Liver (tissue), 8 donors: ENCODE measurements at regions not wholly inside any gene's neighbourhood (a gene's known extent, or its start where the extent isn't known, plus 50 kb on each side); places are given as distances from the start of the nearest gene placed in this dataset.

ENCODE experiments used
- DNase-seq: peaks from one replicate; pipeline ENCODE4 v3.0.0-alpha.2; 2017; ENCODE audit warnings: low spot score
- H3K27ac ChIP-seq, 2 donors: one replicate each; pipeline ENCODE4 v1.7.0; 2013; ENCODE audit warnings: inconsistent platforms in 2 of 2, low read length in 2 of 2, control low read depth in 1 of 2, low read depth in 1 of 2, mild to moderate bottlenecking in 1 of 2
- H3K27me3 ChIP-seq, 4 donors: one replicate each; pipeline versions ENCODE4 v1.6.1 to v1.7.0; 2013; ENCODE audit warnings: low read length in 3 of 4, inconsistent platforms in 1 of 4, mild to moderate bottlenecking in 1 of 4, moderate library complexity in 1 of 4; ENCODE audit not compliant: control insufficient read depth in 4 of 4, insufficient read depth in 4 of 4
- H3K36me3 ChIP-seq, 4 donors: one replicate each; pipeline versions ENCODE4 v1.6.1 to v1.7.0; 2013; ENCODE audit warnings: low read length in 3 of 4, mild to moderate bottlenecking in 3 of 4, low read depth in 1 of 4, moderate library complexity in 1 of 4; ENCODE audit not compliant: control insufficient read depth in 4 of 4, insufficient read depth in 3 of 4
- H3K4me1 ChIP-seq, 4 donors: one replicate each; pipeline versions ENCODE4 v1.6.1 to v1.7.0; 2013; ENCODE audit warnings: low read length in 3 of 4, mild to moderate bottlenecking in 3 of 4, moderate library complexity in 1 of 4; ENCODE audit not compliant: control insufficient read depth in 4 of 4, insufficient read depth in 4 of 4
- H3K4me3 ChIP-seq, 3 donors: one replicate each; pipeline versions ENCODE4 v1.6.1 to v1.7.0; 2013; ENCODE audit warnings: low read length in 3 of 3, control low read depth in 1 of 3, low read depth in 1 of 3, mild to moderate bottlenecking in 1 of 3
- H3K9ac ChIP-seq, 2 donors: one replicate each; pipeline ENCODE4 v1.7.0; 2013; ENCODE audit warnings: low read length in 2 of 2, mild to moderate bottlenecking in 2 of 2, moderate library complexity in 2 of 2, control low read depth in 1 of 2, low read depth in 1 of 2
- H3K9me3 ChIP-seq, 4 donors: one replicate each; pipeline versions ENCODE4 v1.6.1 to v1.7.0; 2013; ENCODE audit warnings: low read length in 3 of 4; ENCODE audit not compliant: control insufficient read depth in 4 of 4
- EGR1 ChIP-seq, 2 donors: IDR thresholded peaks; 2 replicates each; pipeline ENCODE4 v1.6.1; 2016 to 2018; ENCODE audit warnings: antibody characterized with exemption in 2 of 2, low read depth in 2 of 2
- FOXA2 ChIP-seq: IDR thresholded peaks from 2 replicates; pipeline ENCODE4 v1.6.1; 2016; ENCODE audit warnings: antibody characterized with exemption
- HNF4A ChIP-seq, 2 donors: conservative IDR thresholded peaks; 2 replicates each; pipeline ENCODE4 v1.6.1; 2016; ENCODE audit warnings: antibody characterized with exemption in 2 of 2, mild to moderate bottlenecking in 2 of 2
- HNF4G ChIP-seq: IDR thresholded peaks from 2 replicates; pipeline ENCODE4 v1.6.1; 2016; ENCODE audit warnings: antibody characterized with exemption
- JUND ChIP-seq, 2 donors: IDR thresholded peaks; 2 replicates each; pipeline ENCODE4 v1.6.1; 2016; ENCODE audit warnings: antibody characterized with exemption in 2 of 2
- NR2F2 ChIP-seq: IDR thresholded peaks from 2 replicates; pipeline ENCODE4 v1.6.1; 2016; ENCODE audit warnings: antibody characterized with exemption
- RAD21 ChIP-seq, 2 donors: IDR thresholded peaks; 2 replicates each; pipeline ENCODE4 v1.6.1; 2016; ENCODE audit warnings: antibody characterized with exemption in 2 of 2, mild to moderate bottlenecking in 2 of 2
- SP1 ChIP-seq: IDR thresholded peaks from 2 replicates; pipeline ENCODE4 v1.6.1; 2018; ENCODE audit warnings: antibody characterized with exemption, mild to moderate bottlenecking
- WGBS: extraction: QIAGEN DNeasy Blood & Tissue Kit; methylation state at CpG from one replicate; pipeline ENCODE4 v1.1.7; 2013; 5-methylcytosine and 5-hydroxymethylcytosine counted together
- TF ChIP-seq, protein P1 (sequence below): fragments of 150-350 bp; IDR thresholded peaks from 2 replicates; pipeline ENCODE4 v1.5.1; 2017; ENCODE audit warnings: improper control_type of control experiment, low read depth, low read length; ENCODE audit not compliant: missing input control
- TF ChIP-seq, protein P2 (sequence below): IDR thresholded peaks from 2 replicates; pipeline ENCODE4 v1.6.1; 2016; ENCODE audit warnings: antibody characterized with exemption, mild to moderate bottlenecking
- donor health status: healthy.
- donor health status: healthy.
- donor health status: healthy.
- donor health status: healthy.
- donor health status: healthy.

- Histone ChIP-seq H3K9ac (no peak overlapping the region), H3K27me3 (no peaks in the 10 kb centered on the region), H3K36me3 (no peaks in the 10 kb centered on the region), H3K27ac (no peak overlapping the region), H3K4me1 (no peaks in the 10 kb centered on the region), H3K9me3 (no peaks in the 10 kb centered on the region), H3K4me3 (no peak overlapping the region)
- no peak for DNase-seq
- TF ChIP-seq, protein P1, sequence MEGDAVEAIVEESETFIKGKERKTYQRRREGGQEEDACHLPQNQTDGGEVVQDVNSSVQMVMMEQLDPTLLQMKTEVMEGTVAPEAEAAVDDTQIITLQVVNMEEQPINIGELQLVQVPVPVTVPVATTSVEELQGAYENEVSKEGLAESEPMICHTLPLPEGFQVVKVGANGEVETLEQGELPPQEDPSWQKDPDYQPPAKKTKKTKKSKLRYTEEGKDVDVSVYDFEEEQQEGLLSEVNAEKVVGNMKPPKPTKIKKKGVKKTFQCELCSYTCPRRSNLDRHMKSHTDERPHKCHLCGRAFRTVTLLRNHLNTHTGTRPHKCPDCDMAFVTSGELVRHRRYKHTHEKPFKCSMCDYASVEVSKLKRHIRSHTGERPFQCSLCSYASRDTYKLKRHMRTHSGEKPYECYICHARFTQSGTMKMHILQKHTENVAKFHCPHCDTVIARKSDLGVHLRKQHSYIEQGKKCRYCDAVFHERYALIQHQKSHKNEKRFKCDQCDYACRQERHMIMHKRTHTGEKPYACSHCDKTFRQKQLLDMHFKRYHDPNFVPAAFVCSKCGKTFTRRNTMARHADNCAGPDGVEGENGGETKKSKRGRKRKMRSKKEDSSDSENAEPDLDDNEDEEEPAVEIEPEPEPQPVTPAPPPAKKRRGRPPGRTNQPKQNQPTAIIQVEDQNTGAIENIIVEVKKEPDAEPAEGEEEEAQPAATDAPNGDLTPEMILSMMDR, result no peak
- no peak for TF ChIP-seq RAD21 (IDR thresholded peaks at IDR 0.05)
- TF ChIP-seq HNF4A (conservative IDR thresholded peaks at IDR 0.05), result no peak
Observed at GRCh38 chr10:23892296-23892695, 316.6 kb upstream of the KIAA1217 start.

GRCh38 chr10:23897267-23897666, 311.7 kb upstream of the KIAA1217 start:
- 67% methylated on average over 4 of the region's 4 CpGs for WGBS
- H3K36me3 ChIP-seq, result no peaks in the 10 kb centered on the region
- no peak for DNase-seq

GRCh38 chr10:23897861-23898260, 311.1 kb upstream of the KIAA1217 start:
- 78% methylated on average over 3 of the region's 3 CpGs for WGBS
- H3K4me1 ChIP-seq, result no peaks in the 10 kb centered on the region
- H3K36me3 ChIP-seq, result no peaks in the 10 kb centered on the region
- no peaks in the 10 kb centered on the region for H3K27me3 ChIP-seq
- no peaks in the 10 kb centered on the region for H3K9me3 ChIP-seq
- TF ChIP-seq NR2F2 (no peak), HNF4G (no peak)
- TF ChIP-seq, protein P1, result no peak
- DNase-seq, result no peak
- H3K27ac ChIP-seq, result no peak overlapping the region
- H3K9ac ChIP-seq, result no peak overlapping the region
- H3K4me3 ChIP-seq, result no peak overlapping the region

More at GRCh38 chr10:23897267-23897666, 311.7 kb upstream of the KIAA1217 start:
- Histone ChIP-seq H3K9ac (no peak overlapping the region), H3K4me3 (no peak overlapping the region), H3K27me3 (no peaks in the 10 kb centered on the region), H3K4me1 (no peaks in the 10 kb centered on the region), H3K27ac (no peak overlapping the region), H3K9me3 (no peaks in the 10 kb centered on the region)
- TF ChIP-seq HNF4A (conservative IDR thresholded peaks at IDR 0.05), result no peak
- TF ChIP-seq JUND (IDR thresholded peaks at IDR 0.05), result no peak
- TF ChIP-seq SP1, result no peak
- no peak for TF ChIP-seq EGR1 (IDR thresholded peaks at IDR 0.05; ENCODE audit: low read depth in 2 of 2)
- no peak for TF ChIP-seq FOXA2
- TF ChIP-seq, protein P2, sequence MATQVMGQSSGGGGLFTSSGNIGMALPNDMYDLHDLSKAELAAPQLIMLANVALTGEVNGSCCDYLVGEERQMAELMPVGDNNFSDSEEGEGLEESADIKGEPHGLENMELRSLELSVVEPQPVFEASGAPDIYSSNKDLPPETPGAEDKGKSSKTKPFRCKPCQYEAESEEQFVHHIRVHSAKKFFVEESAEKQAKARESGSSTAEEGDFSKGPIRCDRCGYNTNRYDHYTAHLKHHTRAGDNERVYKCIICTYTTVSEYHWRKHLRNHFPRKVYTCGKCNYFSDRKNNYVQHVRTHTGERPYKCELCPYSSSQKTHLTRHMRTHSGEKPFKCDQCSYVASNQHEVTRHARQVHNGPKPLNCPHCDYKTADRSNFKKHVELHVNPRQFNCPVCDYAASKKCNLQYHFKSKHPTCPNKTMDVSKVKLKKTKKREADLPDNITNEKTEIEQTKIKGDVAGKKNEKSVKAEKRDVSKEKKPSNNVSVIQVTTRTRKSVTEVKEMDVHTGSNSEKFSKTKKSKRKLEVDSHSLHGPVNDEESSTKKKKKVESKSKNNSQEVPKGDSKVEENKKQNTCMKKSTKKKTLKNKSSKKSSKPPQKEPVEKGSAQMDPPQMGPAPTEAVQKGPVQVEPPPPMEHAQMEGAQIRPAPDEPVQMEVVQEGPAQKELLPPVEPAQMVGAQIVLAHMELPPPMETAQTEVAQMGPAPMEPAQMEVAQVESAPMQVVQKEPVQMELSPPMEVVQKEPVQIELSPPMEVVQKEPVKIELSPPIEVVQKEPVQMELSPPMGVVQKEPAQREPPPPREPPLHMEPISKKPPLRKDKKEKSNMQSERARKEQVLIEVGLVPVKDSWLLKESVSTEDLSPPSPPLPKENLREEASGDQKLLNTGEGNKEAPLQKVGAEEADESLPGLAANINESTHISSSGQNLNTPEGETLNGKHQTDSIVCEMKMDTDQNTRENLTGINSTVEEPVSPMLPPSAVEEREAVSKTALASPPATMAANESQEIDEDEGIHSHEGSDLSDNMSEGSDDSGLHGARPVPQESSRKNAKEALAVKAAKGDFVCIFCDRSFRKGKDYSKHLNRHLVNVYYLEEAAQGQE, result no peak
- TF ChIP-seq HNF4G, result no peak
